RWPE1 (cell line): ENCODE measurements at regions not wholly inside any gene's neighbourhood (a gene's known extent, or its start where the extent isn't known, plus 50 kb on each side); places are given as distances from the start of the nearest gene placed in this dataset.
"Not testable (repeated sequence)": the region's sequence is repeated elsewhere in the genome, so short reads cannot be mapped to it uniquely, and the experiment has no call there.

Source experiments
- CTCF ChIA-PET: fragments of 350-600 bp; sonication (Branson Sonifier 250); formaldehyde crosslinking; extraction: SDS; loops from one replicate; lab custom pipeline; 2021; lab: Yijun Ruan, JAX
- POLR2A ChIA-PET: fragments of 400-600 bp; formaldehyde crosslinking; extraction: SDS; loops from one replicate; lab custom pipeline; 2020; ENCODE audit warnings: antibody characterized with exemption; ENCODE audit not compliant: low non-redundant PET; lab: Yijun Ruan, JAX
- DNase-seq: peaks from one replicate; pipeline ENCODE4 v3.0.0; 2012; ENCODE audit warnings: low spot score
- H3K27ac ChIP-seq: fragments of 450-650 bp; 2 replicates; pipeline ENCODE4 v1.5.1; 2017
- TF ChIP-seq, protein P1 (sequence below): fragments of 450-650 bp; conservative IDR thresholded peaks from 2 replicates; pipeline ENCODE4 v1.5.1; 2017; ENCODE audit warnings: low read depth, mild to moderate bottlenecking

DNA sequence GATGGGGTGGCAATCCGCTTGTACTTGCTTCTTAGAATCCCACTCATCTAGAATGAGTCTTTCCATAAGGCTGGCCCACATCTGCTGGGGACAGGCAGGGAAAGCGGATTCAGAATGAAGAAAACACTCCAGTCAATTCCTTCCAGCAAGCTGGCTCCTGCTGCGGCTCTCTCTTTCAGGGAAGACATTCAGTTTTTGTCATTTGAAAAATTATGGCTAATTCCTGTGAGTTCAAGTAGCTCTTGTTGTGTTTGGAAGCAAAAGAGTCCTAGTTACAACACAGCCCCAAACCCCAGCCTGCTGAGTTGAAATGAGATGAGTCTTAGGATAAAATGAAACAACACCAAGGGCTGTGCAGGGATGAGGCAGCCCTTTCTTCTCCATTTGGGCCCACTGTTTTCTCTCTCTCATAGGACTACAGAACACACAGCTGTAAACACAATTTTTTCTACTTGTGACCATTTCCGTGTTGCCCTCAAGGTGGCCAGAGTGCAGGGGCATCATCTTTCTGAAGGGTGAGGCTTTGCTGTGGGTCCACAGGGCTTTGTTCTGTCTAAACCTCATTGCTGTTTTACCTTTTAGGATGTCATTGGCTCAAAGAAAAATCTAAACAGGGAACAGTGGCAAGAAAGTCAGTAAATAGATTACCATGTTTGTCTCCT is 90.8 kb upstream of the EEPD1 start:
- ChIA-PET CTCF (no interaction called here), POLR2A (no interaction called here)
- no peak for DNase-seq
- H3K27ac ChIP-seq = no peak overlapping the region
- TF ChIP-seq, protein P1, sequence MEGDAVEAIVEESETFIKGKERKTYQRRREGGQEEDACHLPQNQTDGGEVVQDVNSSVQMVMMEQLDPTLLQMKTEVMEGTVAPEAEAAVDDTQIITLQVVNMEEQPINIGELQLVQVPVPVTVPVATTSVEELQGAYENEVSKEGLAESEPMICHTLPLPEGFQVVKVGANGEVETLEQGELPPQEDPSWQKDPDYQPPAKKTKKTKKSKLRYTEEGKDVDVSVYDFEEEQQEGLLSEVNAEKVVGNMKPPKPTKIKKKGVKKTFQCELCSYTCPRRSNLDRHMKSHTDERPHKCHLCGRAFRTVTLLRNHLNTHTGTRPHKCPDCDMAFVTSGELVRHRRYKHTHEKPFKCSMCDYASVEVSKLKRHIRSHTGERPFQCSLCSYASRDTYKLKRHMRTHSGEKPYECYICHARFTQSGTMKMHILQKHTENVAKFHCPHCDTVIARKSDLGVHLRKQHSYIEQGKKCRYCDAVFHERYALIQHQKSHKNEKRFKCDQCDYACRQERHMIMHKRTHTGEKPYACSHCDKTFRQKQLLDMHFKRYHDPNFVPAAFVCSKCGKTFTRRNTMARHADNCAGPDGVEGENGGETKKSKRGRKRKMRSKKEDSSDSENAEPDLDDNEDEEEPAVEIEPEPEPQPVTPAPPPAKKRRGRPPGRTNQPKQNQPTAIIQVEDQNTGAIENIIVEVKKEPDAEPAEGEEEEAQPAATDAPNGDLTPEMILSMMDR = no peak

DNA sequence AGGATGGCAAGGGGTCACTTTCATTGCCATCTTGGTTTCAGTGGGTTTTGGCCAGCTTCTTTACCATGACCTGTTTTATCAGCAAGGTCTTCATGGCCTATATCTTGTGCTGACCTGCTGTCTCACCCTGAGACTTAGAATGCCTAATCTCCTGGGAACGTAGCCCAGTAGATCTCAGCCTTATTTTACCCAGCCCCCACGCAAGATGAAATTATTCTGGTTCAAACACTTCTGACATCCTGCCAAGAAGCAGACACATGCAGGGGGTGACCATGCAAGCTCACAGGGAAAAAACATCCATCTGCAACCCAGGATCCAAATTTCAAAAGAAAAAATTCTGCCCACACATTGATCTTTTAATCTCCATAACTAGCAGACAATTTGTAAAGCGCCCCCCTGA is 88.4 kb upstream of the EEPD1 start:
- TF ChIP-seq, protein P1 = no peak
- no peak overlapping the region for H3K27ac ChIP-seq
- ChIA-PET POLR2A (no interaction called here), CTCF (interaction anchor here (0.6 kb wide), 1 partner anchor 1925 kb away, joined by 3 read pairs; no protein-coding TSS in a partner anchor)
- no peak for DNase-seq

DNA sequence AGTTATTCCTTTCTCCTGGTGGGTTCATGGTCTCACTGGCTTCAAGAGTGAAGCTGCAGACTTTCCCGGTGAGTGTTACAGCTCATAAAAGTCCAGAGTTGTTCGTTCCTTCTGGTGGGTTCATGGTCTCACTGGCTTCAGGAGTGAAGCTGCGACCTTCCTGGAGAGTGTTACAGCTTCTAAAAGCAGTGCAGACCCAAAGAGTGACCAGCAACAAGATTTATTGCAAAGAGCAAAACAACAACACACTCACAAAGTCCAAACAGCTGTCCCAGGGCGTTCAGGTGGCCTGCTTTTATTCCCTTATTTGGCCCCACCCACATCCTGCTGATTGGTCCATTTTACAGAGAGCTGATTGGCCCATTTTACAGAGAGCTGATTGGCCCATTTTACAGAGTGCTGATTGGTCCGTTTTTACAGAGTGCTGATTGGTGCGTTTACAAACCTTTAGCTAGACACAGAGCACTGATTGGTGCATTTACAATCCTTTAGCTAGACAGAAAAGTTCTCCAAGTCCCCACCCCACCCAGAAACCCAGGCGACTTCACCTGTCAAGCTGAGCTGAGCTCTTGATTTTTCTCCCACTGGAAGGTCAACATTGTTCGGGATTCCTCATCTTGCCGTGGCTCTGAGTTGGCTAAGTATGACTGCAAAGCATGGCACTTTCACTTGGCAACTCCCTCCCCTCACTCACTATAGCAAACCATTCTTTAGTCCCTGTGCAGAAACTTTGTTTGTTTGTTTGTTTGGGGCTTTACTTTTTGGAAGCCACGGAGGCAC is 87.3 kb upstream of the EEPD1 start:
- DNase-seq, H3K27ac ChIP-seq, POLR2A ChIA-PET: not testable (repeated sequence)
- CTCF ChIA-PET = interaction anchor here (0.6 kb wide), 1 partner anchor 10 kb away, joined by 3 read pairs; no protein-coding TSS in a partner anchor

DNA sequence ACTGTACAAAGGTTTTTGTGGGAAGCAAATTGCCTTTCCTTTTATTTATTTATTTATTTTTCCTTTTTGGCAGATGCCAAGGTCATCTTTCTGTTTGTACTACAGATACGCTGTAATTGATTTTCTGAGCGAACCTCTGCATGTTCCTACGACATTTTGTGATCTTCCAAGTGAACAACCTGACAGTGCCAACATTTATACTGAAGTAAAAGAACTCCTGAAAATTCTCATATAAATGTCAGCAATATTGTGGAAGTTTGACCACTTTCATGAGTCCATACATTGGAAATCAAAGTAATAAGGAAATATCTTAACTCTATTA is 86.8 kb upstream of the EEPD1 start:
- no peak for DNase-seq
- TF ChIP-seq, protein P1 = no peak
- POLR2A ChIA-PET = no interaction called here
- CTCF ChIA-PET = interaction anchor here (0.6 kb wide), 1 partner anchor 10 kb away, joined by 3 read pairs; no protein-coding TSS in a partner anchor
- no peak overlapping the region for H3K27ac ChIP-seq

DNA sequence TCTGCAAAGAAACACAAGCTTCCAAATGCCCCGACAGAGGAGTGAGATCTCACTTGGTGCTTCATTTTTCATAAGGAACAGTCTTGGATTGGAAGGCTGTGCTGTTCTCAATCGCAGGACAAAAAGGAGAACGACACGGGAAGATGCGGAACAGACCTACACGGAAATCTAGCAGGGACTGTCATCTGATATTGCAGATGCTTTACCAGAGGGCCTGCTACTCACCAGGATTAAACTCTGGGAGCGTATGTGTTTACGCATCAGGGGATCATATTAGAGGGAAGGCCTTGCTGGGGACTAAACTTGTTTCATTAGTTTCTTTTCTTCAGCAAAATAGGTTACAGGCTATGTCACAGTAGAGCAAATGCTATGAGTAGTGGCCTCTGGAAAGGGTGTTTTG is 82.8 kb upstream of the EEPD1 start:
- no peak overlapping the region for H3K27ac ChIP-seq
- DNase-seq = no peak
- TF ChIP-seq, protein P1 = no peak
- ChIA-PET POLR2A (no interaction called here), CTCF (no interaction called here)

DNA sequence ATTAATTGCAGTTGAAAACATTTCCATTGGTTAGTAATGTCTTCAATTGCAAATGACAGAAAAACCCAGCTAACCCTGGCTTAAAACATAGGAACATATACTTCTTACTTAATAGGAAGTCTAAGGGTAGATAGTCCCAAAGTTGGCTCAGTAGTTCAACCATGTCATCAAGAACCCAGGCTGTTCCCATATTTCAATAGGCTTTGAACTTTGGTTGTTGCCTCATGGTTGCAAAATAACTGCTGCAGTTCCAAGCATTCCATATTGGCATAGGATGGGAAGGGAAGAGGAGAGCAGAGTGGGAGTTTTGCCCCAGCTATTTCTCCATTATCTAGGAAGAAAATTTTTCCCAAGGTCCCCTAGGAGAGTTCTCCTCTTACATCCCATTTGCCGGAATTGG is 81.4 kb upstream of the EEPD1 start:
- POLR2A ChIA-PET = no interaction called here
- CTCF ChIA-PET = no interaction called here
- TF ChIP-seq, protein P1 = no peak
- DNase-seq = no peak
- H3K27ac ChIP-seq = no peak overlapping the region

DNA sequence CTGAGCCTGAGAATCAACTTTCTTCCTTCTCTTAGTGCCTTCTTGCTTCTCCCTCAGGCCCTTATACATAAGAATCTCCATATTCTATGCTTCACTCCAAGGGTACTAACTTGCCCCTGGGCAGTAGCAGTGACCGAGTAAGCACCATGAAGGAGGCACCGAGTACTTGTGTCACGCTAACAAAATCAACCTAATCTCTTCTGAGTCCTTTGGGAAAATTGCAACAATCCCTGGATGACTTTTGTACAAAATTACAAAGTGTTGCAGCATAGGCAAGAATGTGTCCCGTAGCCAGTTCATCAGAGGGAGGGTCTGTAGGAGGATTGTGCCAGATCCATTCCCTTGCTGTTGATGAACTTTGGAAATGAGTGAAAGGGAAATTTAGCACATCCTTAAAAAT is 80.4 kb upstream of the EEPD1 start:
- no peak overlapping the region for H3K27ac ChIP-seq
- ChIA-PET CTCF (interaction anchor here (0.6 kb wide), 1 partner anchor 39 kb away, joined by 4 read pairs; no protein-coding TSS in a partner anchor), POLR2A (no interaction called here)
- TF ChIP-seq, protein P1 = no peak
- no peak for DNase-seq
